GM19455 (cell line): ENCODE measurements at regions not wholly inside any gene's neighbourhood (a gene's known extent, or its start where the extent isn't known, plus 50 kb on each side); places are given as distances from the start of the nearest gene placed in this dataset.

ENCODE experiments used
- ATAC-seq: cut with Tn5 transposase; IDR thresholded peaks from one replicate; pipeline ENCODE4 v1.9.1; 2021; ENCODE audit not compliant: unreplicated experiment

DNA sequence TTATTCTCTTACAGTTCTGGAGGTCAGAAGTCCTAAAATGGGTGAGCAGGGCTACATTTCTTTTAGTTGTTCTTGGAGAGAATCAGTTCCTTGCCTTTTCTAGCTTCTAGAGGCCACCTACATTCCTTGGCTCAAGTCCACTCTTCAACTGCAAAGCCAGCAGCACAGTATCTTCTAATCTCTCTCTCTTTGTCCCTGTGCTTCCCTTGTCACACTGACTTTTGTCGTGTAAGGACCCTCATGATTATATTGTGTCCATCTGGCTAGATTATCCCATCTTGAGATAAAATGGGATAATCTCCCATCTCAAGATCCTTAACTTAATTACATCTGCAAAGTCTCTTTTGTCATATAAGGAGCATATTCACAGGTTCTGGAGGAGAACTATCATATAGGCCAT is 359.0 kb downstream of the ADRA2A start:
- ATAC-seq: no peak

DNA sequence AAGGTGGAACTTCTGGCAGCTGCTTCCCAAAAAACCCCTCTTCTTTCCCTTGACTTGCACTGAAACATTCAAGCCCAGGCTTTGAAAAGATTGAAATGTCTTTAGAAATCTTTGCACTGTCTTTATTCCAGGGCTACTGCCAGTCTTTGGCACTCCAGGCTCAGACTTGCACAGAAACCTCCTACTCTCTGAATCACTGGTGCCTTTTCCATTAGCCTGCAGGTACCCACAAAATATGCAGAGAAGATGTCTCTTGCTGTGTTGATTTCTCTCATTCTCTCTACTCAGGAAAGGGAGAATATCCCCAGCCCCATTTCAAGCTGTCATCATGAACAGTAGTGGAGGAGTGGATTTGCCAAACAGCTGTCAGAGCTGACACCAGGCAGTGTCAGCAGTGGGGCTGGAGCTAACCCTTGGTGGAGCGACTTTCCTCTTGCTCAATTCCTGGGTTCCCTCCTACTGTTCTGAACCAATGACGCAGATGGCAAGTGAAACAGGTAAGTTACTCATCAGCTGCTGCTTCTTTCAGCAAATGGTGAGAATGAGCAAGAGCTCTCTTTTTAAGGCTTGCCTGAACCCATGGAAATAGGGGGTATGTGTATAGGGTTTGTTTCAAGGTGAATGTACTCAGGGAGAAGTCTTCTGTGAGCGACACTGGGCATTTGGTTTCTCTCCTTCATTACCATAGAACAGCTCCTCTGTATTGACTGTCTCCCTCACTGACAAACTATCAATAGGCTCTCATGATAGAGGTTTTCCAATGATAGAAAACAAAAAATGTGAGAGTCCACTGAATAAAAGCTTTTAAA is 362.4 kb downstream of the ADRA2A start:
- ATAC-seq: no peak

DNA sequence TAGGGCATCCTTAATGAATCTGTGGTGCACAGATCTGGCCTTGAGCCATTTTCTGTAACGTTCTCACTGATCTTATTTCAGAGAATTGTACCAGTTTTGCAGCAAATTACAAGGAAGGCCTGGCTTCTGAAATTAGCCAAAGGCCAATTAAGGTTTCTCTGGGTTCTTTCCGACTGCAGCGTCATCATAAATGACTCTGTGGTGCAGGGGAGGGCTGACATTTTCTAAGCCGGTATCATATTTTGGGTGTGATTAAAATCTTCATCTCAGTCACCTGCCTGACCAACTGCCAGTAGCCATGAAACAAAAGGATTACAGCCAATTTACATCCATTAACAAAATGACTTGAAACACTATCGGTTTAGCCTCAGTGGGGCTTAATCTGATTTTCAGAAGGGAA is 363.7 kb downstream of the ADRA2A start:
- no peak for ATAC-seq

DNA sequence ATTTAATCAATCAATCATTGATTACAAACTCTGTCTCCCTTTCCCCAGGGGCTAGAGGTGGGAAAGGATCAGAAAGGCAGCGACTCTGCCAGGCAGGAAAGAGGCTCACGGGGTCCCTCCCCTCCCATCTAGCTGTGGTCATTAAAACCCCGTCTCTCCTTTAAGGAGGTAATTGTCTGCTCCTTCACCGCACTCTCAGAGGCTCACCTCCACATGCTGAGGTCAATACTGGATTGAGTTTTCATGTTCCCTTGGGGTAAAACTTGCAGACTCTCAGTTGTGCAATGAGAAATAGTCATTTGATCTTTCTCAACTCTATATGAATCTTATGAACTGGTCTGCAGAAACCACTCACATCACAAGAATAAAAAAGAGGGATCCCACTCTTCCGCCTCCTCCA is 368.8 kb downstream of the ADRA2A start:
- no peak for ATAC-seq

DNA sequence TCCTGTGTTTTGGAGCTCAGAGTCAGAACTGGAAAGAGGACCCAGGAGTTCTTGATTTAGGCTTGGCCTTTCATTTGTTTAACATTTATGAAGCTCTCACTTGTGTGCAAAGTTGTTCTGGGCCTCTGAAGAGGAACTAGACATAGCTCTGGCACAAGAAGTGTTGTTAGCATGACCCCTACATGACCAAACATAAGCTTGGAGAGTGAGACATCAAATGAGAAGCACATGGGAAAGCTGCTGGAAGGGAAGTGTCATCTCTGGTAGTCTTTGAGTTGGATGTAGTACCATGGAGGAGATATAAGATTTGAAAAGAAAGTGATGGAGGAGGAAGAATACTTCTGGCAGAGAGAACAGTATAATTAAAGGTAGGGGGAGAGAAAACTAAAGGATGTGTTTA is 370.1 kb downstream of the ADRA2A start:
- ATAC-seq: no peak

DNA sequence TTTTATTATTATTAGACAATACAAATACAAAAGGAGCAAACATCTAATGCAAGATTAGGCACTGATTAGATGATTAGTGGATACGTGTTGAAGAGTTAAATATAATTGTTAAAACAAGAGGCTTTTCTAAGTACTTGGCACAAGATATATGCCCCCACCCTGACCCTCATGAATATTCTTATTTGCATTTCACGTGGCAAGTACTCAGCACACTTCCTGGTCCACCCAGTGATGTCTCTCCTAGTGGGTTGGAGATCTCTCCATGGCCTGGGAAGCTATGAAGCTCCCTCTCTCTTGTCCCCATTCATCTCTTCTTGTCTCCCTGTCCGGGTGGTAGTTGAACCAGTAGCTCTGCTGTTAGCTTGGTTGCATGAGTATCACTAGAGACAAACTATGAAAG is 375.3 kb downstream of the ADRA2A start:
- ATAC-seq: no peak

DNA sequence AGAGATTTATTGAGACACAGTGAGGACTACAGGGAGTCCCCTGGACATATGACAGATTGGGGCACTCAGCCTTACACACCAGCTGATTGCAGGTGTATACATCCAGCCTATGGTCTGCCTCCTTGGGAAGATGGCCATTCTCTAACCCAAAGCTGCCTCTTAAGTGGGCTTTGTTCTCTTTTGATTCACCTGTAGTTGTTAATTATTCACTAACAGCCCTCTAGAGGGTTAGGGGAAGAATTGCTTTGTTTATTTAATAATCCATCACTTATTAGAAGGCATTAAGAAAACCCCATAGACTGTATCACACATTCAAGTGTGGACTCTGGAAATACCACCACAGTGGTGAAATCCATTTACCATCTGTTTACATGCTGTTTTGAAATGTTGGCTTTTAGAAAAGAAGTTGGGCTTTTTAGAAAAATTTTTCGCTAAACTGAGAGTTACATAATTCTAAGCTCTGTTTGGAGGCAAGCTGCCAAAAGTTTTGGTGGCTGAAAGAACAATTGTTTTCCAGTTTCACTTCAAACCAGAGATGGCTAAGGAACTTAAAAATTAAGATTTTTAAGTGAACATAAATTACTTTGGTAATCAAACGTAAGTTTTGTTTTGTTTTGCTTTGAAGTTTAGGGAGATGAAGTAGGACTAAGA is 379.1 kb downstream of the ADRA2A start:
- no peak for ATAC-seq

DNA sequence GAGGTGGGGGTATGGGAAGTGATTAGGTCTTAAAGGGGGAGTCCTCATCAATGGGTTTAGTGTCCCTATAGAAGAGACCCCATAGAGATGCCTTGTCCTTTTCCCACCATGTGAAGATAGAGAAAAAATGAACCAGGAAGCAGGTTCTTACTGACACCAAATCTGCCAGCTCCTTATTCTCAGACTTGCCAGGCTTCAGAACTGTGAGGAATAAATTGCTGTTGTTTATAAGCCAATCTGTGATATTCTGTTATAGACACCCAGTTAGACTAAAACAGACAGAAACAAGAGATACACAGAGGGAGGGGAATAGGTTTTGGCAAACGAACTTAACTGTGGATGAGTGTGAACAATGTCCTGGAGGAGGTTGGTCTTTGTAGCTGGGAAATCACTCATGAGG is 381.4 kb downstream of the ADRA2A start:
- no peak for ATAC-seq

DNA sequence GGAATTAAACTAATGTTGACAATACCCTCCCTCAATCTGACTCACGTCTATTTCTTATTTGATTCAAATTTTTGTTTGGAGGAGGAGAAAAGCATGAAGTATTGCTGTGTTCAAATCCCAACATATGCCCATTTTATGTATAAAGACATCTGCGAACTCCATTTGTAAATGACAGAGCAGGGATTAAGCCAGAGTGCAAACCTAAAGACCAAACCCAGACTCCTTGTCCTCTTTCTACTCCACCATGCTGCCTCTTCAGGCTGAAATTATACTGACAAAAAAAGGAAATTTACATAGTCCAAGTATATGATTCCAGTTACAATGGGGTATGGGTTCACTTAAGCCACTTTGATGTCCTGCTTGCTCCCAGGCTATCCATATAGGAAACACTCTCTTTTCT is 383.1 kb downstream of the ADRA2A start:
- no peak for ATAC-seq

DNA sequence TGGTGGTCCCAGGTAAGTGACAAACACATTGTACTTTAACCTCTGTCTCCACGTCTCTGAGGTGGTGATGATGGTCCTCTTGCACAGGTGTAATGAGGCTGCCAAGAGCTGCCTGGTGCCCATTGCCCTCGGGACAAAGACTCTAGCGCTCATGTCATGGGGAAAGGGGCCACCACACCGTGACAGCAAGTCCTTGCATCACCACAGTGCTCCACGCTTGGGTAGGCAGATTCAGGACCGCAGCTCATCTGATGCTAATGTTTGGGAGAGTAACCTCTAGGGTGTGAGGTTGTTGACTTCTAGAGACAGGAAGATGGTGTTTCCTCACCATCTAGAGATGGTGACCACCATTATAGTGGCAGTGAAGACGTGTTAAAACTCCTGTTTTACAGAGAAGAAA is 395.6 kb downstream of the ADRA2A start:
- no peak for ATAC-seq

DNA sequence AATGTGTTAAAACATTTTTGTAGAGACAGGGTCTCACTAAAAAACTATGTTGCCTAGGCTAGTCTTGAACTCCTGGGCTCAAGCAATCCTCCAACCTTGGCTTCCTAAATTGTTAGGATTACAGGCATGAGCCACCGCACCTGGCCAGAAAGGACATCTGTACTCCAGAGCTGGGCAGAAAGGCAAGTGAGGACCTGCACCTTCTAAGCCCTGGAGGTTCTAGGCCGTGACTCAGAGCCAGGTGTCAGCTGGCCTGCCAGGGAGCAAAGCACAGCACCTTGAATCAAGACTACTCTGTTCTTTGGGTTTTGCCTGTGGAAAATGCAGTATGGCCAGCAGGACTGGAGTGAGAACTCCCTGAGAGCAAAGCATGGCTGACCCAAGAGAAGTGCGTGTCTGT is 396.5 kb downstream of the ADRA2A start:
- no peak for ATAC-seq

DNA sequence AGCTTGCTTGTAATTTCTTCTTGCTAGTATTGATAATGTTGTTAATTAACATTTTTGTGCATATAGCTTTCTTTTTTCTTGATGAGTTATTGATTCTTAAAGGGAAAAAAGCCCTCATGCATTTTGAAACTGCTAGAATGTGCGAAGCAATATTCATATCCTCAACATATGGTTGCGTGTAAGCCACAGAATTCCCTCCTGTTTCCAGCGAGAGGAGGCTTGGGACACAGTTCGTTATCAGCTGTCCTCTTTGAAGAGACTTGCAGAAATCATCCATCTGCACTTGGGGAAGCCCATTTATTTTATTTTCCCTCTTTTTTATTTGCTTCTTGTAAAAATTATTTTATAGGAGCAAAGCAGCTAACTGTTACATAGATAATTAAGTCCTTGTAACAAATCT is 398.0 kb downstream of the ADRA2A start:
- ATAC-seq: no peak

DNA sequence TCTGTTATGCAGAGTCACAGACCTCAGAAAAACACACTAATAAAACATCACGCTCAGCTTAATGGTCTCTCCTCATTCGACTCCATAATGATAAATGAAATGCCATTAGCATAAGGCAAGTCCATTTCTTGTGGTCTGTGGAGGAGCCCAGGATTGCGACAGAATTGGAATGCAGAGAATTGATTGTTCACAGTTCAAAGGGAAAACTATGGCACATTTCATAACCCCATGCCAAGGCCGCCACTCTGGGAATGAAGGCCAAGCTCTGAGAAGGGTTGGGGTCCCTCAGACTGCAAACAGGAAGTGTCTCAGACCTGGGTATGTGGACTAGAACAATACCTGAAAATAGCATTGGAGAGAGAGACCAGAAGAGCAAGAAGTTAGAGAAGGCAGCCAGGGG is 398.9 kb downstream of the ADRA2A start:
- ATAC-seq: no peak

DNA sequence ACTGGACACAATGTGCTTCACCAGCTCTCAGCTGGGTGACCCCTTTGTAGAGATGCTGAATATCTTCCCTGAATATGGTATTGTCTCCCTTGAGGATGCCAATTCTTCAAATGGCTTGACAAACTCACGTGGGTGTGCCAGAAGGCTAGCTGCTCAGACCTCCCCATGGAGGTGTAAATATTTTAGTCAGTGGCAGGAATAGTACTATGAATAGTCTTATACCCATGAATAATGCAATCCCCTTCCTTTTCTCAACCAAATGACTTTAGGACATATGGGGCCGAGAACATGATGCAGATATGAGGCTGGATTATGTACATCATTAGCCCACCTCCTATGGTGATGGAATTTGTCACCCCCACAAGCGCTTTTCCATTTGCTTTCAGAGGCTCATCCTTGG is 401.8 kb downstream of the ADRA2A start:
- no peak for ATAC-seq

DNA sequence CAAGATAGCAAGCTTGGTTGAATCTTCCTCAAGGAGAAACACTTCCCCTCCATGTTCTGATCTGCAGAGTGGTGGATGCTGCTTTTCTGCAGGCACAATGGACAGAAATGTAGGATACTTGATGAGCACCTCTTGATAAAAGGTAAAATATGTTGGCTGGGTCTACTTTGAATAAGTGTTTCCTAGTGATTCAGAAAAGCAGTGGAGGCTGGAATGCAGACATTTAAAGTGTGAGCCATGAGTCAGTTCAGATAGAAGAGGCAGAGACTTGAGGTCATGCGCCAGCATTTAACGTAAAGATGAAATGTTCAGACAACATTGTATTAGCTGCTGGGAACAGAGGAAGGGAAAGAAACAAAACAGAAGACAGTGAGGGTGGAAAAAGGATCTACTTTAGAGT is 403.1 kb downstream of the ADRA2A start:
- no peak for ATAC-seq

DNA sequence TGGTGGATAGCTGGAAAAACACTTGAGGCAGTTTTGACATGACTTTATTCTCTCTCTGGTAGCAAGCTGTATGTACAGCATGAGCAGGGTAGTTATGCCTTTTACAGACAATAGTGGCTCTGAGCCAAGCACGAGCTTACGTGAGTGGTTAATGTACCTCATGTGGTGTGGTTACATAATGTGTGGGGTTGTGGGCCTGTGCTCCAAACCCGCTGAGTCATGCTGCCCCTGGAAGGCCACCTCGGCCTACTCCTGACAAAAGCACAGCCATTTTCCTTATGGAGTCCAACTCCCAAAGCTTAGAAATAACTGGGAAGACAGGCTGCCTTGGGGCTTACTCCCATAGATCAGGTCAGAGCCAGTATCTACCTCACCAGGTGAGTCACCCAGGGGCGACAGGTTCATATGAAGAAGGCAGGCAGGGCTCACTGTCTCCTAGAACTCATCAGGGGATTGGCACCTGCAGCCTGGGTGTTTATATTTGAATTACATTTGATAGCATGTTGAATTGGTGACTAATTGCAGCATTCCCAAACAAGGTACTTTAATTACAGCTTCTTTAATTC is 404.5 kb downstream of the ADRA2A start:
- no peak for ATAC-seq

DNA sequence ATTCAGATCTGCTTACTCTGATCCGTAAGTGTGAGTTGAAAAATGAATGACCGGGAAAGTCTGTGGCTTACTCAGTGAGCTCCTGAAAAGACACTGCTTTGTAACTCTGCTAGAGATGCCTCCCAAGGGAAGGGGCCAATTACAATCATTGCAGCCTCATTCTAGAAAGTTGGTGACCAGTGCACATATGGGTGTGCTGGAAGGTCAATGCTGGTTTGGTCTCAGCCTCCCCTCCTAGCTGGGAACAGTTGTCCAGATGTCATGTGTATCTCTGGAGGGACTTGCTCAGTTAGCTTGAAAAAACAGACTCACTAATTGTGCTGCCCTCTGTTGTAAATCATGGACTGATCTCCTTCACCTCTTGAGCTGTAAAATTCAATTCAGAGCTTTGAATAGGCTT is 405.0 kb downstream of the ADRA2A start:
- no peak for ATAC-seq

DNA sequence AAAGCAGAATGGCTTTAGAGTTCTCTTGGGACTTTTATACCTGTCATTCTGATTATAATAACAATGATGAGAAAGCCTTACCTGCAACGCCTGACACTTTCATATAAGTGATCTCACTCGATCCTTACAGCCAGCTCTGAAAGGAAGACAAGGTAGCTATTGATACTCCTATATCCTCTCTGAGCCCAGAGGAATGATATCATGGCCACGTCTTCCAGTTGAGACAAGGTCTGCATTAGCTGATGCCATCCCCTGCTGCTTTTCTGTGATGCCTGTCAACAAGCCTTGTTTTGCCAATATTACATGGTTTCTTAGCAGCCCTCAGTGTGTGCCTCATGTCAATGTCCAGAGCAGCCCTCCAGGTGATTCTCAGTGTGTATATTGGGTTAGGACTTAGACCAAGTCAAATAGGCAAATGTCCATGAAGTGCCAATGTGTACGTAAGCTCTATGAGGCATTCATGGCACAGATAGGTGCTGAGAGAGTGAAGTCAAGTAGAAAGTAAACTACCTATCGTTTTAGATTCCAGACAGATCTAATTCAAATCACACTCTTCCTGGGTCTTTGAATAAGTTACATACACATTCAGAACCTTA is 405.9 kb downstream of the ADRA2A start:
- no peak for ATAC-seq

DNA sequence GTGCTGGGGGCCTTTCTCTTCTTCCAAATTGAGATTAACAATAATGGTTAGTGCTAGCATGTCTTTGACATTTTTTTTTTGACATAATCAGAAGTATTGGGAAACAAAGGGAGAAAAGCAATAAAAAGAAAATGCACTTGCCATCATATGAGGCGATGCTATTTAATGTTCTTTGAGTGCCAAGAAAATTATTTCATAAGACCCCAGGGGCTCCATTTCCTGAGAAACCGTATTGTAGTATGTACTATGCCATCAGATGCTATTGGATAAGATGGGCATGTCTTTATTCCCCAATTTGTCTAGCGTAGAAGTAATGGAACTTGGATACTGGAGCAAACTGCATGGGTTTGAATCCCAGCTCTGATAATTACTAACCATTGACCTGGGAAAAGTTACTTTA is 408.9 kb downstream of the ADRA2A start:
- ATAC-seq: no peak

DNA sequence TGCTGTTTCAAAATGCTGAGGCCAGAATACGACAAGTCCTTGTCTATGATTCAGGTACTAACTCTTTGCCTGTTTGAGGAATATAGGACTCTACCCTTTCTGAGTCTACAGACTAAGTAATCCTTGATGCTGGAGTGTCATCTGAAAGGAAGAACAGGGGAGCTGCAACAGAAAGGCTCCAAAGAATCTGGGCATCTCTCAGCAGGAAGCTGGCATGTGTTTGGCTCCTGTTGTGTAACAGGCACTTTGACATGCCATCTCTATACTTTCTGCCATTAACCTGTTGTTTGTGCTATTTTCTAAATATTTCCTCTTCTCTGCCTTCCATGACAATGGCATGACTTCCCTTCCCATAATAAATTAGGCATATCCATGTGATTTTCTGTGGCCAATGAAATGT is 409.5 kb downstream of the ADRA2A start:
- no peak for ATAC-seq

DNA sequence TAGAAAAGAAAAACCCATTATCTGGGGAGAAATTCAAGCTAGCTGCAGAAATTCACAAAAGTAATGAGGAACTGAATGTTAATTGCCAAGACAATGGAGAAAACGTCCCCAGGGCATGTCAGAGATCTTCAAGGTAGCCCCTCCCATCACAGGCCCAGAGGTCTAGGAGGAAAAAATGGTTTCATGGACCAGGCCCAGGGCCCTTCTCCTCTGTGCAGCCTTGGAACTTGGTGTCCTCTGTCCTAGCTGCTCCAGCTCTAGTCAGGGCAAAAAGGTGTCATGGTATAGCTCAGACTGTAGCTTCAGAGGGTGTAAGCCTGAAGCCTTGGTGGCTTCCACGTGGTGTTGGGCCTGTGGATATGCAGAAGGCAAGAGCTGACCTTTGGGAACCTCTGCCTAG is 411.8 kb downstream of the ADRA2A start:
- no peak for ATAC-seq

DNA sequence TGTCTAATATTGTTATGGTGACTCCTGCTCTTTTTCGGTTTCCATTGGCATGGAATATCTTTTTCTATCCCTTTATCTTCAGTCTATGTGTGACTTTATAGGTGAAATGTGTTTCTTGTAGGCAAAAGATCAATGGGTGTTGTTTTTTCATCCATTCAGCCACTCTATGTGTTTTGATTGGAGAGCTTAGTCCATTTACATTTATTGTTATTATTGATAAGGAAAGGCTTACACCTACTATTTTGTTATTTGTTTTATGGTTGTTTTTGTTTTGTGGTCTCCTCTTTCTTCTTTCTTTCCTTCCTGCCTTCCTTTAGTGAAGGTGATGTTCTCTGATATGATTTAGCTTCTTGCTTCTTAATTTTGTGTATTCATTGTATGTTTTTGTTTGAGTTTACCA is 414.3 kb downstream of the ADRA2A start:
- ATAC-seq: no peak
